NCI-H345 treated with DMSO at 0.1 percent for 48 hours (cell line): ENCODE measurements at regions not wholly inside any gene's neighbourhood (a gene's known extent, or its start where the extent isn't known, plus 50 kb on each side); places are given as distances from the start of the nearest gene placed in this dataset.

ENCODE experiments used
- DNase-seq: peaks from one replicate; lab custom pipeline; 2025; ENCODE audit not compliant: unreplicated experiment; lab: John Stamatoyannopoulos, UW

- DNase-seq: no peak
Measured at GRCh38 chr16:65661558-65661957, 539.7 kb upstream of the CDH11 start.

GRCh38 chr16:65660390-65660789 is 538.5 kb upstream of the CDH11 start:
- DNase-seq: no peak

GRCh38 chr16:65659758-65660157 is 537.9 kb upstream of the CDH11 start:
- DNase-seq: no peak

GRCh38 chr16:65658787-65659220 is 536.9 kb upstream of the CDH11 start:
- peak; percentile 27 for DNase-seq

- no peak for DNase-seq
Measured at GRCh38 chr16:65658349-65658748, 536.5 kb upstream of the CDH11 start.

- DNase-seq: no peak
Measured at GRCh38 chr16:65657556-65657955, 535.7 kb upstream of the CDH11 start.

- DNase-seq: no peak
Measured at GRCh38 chr16:65657071-65657494, 535.2 kb upstream of the CDH11 start.

GRCh38 chr16:65655802-65656201 is 533.9 kb upstream of the CDH11 start:
- DNase-seq: no peak

- no peak for DNase-seq
Measured at GRCh38 chr16:65648101-65648500, 526.2 kb upstream of the CDH11 start.

- DNase-seq: peak; percentile 23
Measured at GRCh38 chr16:65644821-65645220, 523.0 kb upstream of the CDH11 start.

- DNase-seq: peak; percentile 15
Measured at GRCh38 chr16:65641762-65642289, 520.0 kb upstream of the CDH11 start.

- DNase-seq: no peak
Measured at GRCh38 chr16:65641049-65641761, 519.3 kb upstream of the CDH11 start.

- DNase-seq: no peak
Measured at GRCh38 chr16:65634833-65635232, 513.0 kb upstream of the CDH11 start.

- no peak for DNase-seq
Measured at GRCh38 chr16:65634291-65634690, 512.4 kb upstream of the CDH11 start.

- no peak for DNase-seq
Measured at GRCh38 chr16:65624666-65625065, 502.8 kb upstream of the CDH11 start.

GRCh38 chr16:65624229-65624628 is 502.4 kb upstream of the CDH11 start:
- DNase-seq: no peak

- no peak for DNase-seq
Measured at GRCh38 chr16:65622871-65623270, 501.0 kb upstream of the CDH11 start.

GRCh38 chr16:65622151-65622550 is 500.3 kb upstream of the CDH11 start:
- no peak for DNase-seq

GRCh38 chr16:65621640-65622039 is 499.8 kb upstream of the CDH11 start:
- peak; percentile 31 for DNase-seq

- DNase-seq: no peak
Measured at GRCh38 chr16:65619606-65620005, 497.7 kb upstream of the CDH11 start.

GRCh38 chr16:65618931-65619330 is 497.1 kb upstream of the CDH11 start:
- no peak for DNase-seq

GRCh38 chr16:65618333-65618732 is 496.5 kb upstream of the CDH11 start:
- no peak for DNase-seq

GRCh38 chr16:65617421-65617820 is 495.6 kb upstream of the CDH11 start:
- DNase-seq: no peak
